Fibroblast of villous mesenchyme (primary cell): ENCODE measurements at regions not wholly inside any gene's neighbourhood (a gene's known extent, or its start where the extent isn't known, plus 50 kb on each side); places are given as distances from the start of the nearest gene placed in this dataset.

Experiments used
- DNase-seq: peaks from one replicate; pipeline ENCODE4 v3.0.0-alpha.2; 2010; ENCODE audit warnings: low read depth
- H3K4me3 ChIP-seq: 2 replicates; pipeline ENCODE4 v1.5.1; 2011; ENCODE audit warnings: low read depth, mild to moderate bottlenecking, low read length
- CTCF ChIP-seq: IDR thresholded peaks from 2 replicates; pipeline ENCODE4 v1.5.1; 2012; ENCODE audit warnings: low read depth, mild to moderate bottlenecking, low read length; ENCODE audit not compliant: insufficient read depth

DNA sequence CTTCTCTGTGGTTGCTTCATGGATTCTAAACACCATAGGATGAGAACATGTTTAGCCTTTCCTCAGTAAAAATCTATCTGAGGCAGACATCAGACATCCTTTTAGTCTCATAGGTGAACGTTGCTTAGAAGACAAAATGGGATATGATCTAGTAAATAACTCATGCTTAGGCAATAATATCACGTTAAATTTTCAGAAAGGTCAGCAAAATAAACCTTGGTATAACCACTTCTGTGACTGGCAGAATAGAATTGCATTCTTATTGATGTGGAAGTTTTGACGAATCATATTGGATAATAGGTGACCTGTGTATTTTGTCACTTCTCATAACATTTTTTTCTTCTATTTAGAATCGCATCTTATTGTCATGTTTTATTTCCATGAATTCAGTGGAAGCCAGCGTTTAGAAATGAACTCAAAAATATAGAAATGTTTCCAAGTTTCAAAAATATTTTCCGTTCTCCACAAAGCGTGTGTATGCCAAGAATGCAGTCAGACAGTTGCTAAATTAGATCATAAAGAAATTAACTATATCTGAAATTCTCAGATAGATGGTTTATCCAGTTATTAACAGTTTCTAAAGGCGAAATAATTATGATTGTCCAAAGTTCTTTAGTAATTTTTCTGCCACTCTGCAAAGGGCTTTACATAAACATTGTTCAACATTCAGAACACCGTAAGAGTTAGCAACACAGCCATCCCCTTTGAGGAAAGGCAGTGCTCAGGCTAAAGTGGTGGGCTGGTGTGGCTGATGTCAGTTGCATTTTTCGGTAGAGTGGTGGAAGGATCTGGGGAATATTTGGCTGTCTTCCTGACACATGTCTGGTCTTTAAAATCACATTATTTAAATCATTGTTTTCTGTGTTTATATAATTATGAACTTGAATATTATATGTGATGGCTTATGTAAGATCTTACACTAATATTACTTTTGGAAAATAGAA is 827.2 kb downstream of the MTRR start:
- no peak for DNase-seq
- no peak overlapping the region for H3K4me3 ChIP-seq
- TF ChIP-seq CTCF: no peak

GRCh38 chr5:8700222-8700621 is 831.3 kb downstream of the MTRR start:
- TF ChIP-seq CTCF: no peak
- H3K4me3 ChIP-seq: no peak overlapping the region
- DNase-seq: peak; percentile 66

DNA sequence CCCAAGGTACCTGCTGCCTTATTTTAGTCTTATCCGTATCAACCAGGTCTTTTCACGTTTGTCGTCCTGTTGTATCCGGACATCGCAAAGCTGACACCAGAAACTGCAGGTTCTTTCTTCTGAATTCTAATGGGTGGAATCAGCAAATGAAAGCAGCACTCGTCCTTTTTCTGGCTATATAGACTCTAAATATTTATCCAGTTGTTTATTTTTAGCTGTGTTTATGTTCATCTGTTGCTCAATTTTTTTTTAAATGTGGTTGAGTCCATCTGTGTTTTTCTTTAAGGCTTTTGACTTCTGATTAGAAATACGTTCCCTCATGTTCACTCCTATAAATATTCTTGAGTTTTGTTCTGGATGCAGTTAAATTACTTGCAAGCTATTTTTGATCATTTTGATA is 831.7 kb downstream of the MTRR start:
- no peak overlapping the region for H3K4me3 ChIP-seq
- peak; percentile 59 for DNase-seq
- no peak for TF ChIP-seq CTCF

GRCh38 chr5:8701251-8701650 is 832.3 kb downstream of the MTRR start:
- peak; percentile 24 for DNase-seq
- no peak overlapping the region for H3K4me3 ChIP-seq
- TF ChIP-seq CTCF: no peak

GRCh38 chr5:8710426-8710930 is 835.4 kb downstream of the SEMA5A start:
- no peak for TF ChIP-seq CTCF
- H3K4me3 ChIP-seq: no peak overlapping the region
- no peak for DNase-seq

GRCh38 chr5:8714198-8714597 is 831.7 kb downstream of the SEMA5A start:
- no peak for TF ChIP-seq CTCF
- no peak overlapping the region for H3K4me3 ChIP-seq
- DNase-seq: no peak
